OCI-LY7 (cell line): ENCODE measurements at regions not wholly inside any gene's neighbourhood (a gene's known extent, or its start where the extent isn't known, plus 50 kb on each side); places are given as distances from the start of the nearest gene placed in this dataset.

ENCODE experiments used
- EZH2phosphoT487 ChIP-seq: fragments of 200-600 bp; sonication (generic); IDR thresholded peaks from 2 replicates; pipeline ENCODE4 v1.6.1; 2018; ENCODE audit warnings: low read depth, borderline replicate concordance, mild to moderate bottlenecking, mixed run types, antibody characterized with exemption, low read length, moderate library complexity, mixed read lengths
- TF ChIP-seq, protein P1 (sequence below): fragments of 200-600 bp; sonication (generic); conservative IDR thresholded peaks from 2 replicates; pipeline ENCODE4 v1.5.1; 2014; ENCODE audit warnings: mild to moderate bottlenecking, antibody characterized with exemption, low read length, moderate library complexity, mixed read lengths

DNA sequence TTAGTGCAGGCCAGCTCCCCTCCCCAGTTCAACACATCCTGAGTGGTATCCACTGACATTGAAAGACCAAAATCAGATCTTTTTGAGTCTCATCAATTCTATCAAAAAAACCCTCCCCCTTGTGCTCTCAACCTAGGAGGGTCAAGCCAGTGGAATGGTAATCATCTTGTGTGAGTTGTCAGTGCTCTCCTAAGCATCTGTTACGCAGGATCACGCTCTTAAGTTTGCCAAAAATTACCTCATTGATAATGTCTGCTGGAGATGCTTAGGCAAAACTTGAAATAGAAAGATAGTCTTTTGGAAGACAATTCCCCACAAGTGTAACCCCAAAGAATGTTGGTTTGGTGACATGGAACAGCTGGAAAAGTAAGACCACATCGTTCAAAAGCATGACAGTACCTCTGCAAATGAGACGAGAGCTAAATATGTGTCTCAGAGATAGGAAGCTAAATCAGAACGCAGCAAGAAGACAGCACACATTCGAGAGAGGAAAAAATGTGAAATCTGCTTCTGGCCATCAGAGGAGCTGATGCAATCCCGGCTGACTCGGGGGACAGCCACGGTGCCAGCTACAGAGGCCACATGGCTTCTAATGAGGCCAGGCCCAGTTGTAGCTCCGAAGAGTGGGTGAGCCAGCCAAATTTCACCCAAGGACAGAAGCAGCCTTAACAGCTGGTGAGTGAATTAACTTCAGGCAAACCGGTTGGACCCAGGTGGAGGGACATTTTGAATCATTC lies 753.9 kb downstream of the RNF144A start:
- TF ChIP-seq, protein P1, sequence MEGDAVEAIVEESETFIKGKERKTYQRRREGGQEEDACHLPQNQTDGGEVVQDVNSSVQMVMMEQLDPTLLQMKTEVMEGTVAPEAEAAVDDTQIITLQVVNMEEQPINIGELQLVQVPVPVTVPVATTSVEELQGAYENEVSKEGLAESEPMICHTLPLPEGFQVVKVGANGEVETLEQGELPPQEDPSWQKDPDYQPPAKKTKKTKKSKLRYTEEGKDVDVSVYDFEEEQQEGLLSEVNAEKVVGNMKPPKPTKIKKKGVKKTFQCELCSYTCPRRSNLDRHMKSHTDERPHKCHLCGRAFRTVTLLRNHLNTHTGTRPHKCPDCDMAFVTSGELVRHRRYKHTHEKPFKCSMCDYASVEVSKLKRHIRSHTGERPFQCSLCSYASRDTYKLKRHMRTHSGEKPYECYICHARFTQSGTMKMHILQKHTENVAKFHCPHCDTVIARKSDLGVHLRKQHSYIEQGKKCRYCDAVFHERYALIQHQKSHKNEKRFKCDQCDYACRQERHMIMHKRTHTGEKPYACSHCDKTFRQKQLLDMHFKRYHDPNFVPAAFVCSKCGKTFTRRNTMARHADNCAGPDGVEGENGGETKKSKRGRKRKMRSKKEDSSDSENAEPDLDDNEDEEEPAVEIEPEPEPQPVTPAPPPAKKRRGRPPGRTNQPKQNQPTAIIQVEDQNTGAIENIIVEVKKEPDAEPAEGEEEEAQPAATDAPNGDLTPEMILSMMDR = no peak
- no peak for TF ChIP-seq EZH2phosphoT487
